GM12873 (cell line): ENCODE measurements at regions not wholly inside any gene's neighbourhood (a gene's known extent, or its start where the extent isn't known, plus 50 kb on each side); places are given as distances from the start of the nearest gene placed in this dataset.

Experiments
- TF ChIP-seq, protein P1 (sequence below): IDR thresholded peaks from 2 replicates; pipeline ENCODE4 v1.5.1; 2012; ENCODE audit warnings: low read depth, mild to moderate bottlenecking, moderate library complexity, low read length, control low read depth; ENCODE audit not compliant: insufficient read depth; ENCODE audit errors: missing control alignments

DNA sequence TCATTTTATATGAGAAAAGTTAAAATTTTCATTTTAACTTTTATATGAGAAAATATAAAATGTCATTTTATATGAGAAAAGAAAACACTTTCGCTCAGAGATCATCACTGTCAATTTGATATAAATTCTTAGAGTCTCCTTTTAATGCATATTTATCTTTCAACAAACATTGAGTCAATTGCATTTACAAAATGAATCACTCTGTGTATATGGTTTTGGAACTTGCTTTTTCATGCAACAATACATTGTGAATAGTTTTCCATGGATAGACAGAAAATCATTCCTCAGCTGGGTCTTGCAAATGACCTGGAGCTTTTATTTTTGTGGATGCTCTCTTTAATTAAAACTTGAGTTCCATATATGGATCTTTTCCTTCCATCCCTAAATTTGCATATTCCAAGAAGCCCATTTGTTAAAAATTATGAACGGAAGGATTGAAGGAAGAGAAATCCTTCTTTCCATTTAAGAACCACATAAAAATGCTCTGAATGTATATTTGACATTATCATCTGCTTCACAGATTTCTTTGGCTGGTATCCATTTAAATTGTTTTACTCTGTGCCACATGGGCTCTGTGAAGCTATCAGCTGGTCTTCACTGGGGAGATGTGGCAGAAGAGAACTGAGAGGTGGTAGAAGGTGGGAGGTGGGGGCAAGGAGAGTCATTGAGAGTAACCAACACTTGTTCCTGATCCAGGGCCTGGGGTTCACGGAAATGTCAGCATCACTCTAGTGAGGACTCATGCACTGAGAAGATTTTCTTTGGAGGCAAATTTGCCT lies 104.1 kb downstream of the QPCT start:
- TF ChIP-seq, protein P1, sequence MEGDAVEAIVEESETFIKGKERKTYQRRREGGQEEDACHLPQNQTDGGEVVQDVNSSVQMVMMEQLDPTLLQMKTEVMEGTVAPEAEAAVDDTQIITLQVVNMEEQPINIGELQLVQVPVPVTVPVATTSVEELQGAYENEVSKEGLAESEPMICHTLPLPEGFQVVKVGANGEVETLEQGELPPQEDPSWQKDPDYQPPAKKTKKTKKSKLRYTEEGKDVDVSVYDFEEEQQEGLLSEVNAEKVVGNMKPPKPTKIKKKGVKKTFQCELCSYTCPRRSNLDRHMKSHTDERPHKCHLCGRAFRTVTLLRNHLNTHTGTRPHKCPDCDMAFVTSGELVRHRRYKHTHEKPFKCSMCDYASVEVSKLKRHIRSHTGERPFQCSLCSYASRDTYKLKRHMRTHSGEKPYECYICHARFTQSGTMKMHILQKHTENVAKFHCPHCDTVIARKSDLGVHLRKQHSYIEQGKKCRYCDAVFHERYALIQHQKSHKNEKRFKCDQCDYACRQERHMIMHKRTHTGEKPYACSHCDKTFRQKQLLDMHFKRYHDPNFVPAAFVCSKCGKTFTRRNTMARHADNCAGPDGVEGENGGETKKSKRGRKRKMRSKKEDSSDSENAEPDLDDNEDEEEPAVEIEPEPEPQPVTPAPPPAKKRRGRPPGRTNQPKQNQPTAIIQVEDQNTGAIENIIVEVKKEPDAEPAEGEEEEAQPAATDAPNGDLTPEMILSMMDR: no peak

DNA sequence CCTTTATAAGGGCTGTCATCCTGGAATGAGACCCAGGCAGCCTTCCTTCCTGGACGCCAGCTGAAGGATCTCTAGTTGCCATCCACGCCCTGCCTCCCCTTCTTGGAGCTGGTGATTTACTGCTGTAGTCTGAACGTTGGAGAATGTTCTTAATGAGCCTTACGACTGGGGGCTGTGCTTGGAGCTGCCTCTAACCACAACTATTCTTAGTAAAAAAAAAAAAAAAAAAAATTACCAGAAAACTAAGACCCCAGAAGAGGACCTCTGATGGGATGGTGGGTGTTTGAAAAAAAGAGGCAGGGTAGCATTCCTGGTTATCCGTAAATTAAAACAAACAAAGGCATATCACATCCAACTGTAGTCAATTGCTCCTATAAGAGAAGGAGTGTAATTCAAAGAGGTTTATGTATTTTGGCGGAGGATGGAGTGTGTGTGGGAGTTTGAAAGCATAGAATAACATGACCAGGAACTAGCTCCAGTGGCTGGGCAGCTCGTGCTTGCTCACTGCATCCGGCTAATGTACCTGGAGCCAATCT lies 105.4 kb downstream of the QPCT start:
- TF ChIP-seq, protein P1: no peak

DNA sequence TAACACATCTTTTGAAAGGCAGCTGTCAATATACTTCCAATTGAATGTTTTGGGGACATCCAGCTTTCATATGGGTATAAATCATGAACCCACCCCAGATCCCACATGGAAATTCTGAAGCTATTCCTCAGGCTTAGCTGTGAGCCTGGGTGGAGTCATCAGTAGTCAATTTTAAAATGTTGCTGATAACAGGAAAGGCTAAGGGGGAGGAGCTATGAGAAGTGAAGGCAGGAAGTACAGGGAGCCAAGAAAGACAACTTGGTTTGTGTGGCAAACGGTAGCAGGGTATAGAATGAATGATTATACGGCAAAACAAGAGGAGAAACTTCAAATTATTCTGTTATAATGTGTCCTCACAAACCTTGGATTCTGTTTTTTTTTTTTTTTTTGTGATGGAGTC lies 108.6 kb downstream of the QPCT start:
- TF ChIP-seq, protein P1: no peak

DNA sequence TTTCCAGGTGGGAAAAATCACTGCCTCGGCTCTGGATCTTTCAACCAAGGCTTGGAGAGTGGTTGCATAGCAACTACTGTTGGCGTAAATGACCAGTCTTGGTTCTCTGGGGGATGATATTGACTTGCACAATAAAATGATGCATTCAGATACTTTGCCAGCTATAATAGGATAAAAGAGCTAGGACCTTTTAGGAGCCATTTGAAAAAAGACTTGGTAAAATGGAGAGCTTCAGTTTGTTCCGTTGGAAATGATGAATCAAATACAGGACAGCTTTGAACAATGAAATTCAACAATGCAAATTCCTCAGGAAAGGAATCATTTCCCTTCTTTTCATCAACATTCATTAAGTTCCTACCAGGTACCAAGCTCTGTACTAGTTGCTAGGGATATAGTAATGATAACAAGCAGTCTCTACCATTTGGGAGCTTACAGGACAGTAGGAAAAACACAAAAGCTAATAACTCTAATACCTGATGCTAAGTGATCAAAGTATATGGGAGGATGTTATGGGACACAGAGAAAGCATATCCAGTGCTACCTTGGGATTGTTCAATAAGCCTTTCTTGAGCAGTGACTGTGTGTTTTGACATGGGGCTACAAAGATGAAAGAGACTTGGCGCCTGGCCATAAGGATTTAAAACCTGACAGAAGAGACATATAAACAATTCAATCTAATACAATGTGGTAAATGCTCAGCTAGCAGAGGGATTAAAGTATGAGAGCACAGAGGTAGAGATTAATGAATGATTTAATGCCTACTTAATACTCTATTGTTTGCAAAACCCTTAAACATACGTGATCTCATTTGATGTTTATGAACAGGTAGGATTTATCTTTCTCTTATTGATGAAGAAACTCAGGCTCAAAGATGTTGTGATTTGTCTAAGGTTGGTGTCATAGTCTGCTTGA lies 110.7 kb downstream of the QPCT start:
- TF ChIP-seq, protein P1: no peak

DNA sequence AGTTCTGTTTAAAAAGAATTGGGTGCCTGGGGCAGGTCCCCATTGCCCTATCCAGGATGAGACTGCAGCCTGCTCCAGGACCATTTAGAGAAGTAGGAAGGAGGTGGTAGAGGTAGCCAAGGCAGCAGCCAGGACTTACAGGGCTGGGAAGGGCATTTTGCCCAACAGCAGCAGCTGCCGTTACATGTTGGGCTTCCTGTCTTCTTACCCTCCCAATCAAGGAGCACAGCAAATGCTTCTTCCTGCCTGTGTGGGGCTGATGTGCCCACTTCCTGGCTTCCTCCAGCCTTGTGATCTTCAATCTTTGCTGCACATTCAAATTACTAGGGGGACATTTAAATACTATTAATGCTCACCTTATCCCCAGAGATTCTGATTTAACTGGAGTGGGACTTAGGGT lies 112.0 kb downstream of the QPCT start:
- TF ChIP-seq, protein P1: no peak

DNA sequence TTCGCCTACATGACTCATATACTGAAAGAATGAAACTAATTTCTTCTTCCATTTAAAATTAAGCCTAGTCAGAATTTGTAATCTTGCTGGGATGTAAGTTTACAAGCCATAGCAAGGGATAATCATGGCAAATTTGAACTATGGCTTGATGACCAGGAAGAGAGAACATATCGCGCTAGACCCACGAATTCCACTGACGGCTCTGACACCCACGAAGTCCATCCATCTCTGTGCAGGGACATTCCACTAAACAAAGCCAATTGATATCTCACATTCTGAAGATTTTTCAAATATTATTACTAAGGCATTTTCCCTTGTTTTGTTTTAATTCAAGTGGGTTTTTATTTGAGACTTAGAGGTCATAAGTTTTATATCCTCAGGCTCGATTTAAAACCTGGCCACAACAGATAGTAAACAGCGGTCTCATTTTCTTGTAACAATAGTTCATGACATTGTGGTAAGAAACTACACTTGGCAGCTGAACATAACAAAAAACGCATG lies 113.0 kb downstream of the QPCT start:
- TF ChIP-seq, protein P1: no peak

DNA sequence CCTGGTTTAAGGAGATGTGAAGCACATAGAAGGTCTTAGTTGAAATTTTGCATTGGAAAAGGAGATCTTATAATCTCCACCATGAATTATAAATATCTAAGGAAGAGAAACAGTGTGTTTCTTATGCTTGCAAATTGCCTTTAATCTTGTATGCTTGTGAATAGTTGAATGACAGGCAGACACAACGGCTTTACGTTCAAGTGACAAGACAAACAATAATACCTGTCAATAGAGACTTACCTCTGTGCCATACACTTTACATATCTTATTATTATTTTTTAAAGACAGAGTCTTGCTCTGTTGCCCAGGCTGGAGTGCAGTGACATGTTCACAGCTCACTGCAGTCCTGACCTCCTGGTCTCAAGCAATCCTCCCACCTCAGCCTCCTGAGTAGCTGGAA lies 113.7 kb downstream of the QPCT start:
- TF ChIP-seq, protein P1: no peak
